COR-L47 (cell line): ENCODE measurements at regions not wholly inside any gene's neighbourhood (a gene's known extent, or its start where the extent isn't known, plus 50 kb on each side); places are given as distances from the start of the nearest gene placed in this dataset.
"Not testable (repeated sequence)": the region's sequence is repeated elsewhere in the genome, so short reads cannot be mapped to it uniquely, and the experiment has no call there.

Source experiments
- DNase-seq: peaks from one replicate; lab custom pipeline; 2025; lab: John Stamatoyannopoulos, UW

DNA sequence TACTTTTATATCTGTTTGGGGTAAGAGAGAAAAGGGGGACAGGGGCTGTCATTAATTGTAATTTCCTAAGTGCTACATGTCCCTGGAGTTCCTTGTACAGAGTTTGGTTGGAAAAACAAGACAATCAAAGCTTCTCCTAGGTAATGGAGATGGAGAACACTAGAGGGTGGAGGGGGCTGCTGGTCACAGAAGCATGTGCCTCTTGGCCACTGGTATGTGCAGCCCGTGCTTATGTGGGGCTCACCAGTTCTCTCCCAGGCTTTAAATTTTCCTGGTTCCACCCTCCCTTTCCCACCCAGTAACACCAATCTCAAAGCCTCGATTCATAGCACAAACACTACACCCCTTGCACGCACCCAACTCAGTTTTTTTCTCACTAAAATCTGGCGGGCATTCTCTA lies 165.6 kb downstream of the SAMD5 start:
- DNase-seq, result no peak

DNA sequence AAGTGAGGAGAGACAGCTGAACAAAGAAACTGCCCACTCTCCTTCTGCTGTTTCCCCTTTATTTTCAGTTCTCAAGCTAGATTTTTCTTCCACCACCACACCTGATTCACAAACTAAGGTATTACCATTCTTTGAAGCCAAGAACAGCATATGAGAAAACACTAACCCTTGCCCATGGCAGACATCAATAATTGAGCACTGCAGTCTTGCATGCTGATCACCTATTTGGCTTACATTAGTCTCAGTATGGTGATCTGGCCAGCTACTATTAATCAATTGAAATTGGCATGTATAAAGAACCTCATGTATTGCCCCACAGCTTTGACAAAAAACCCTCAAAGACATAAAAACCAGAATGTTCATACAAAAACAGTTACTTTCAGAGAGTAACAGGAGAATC lies 166.3 kb downstream of the SAMD5 start:
- DNase-seq, result no peak

DNA sequence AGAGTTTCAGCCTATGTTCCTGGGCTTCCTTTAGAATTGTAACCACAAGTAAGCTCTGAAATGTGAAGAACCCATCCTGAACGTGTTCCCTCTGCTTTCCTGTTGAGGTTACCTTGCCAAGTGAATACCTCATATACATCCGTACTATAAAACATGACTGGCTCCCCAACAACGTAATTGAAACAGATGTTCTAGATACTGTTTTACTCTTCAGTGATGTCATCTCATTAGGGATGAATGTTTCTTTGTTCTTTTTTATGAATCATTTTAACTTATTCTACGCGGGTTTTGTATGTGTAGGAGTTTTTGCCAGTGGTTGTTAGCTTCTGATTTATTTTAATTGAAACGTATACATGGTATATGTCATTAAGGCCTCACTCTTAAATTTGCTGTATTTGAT lies 166.8 kb downstream of the SAMD5 start:
- no peak for DNase-seq

DNA sequence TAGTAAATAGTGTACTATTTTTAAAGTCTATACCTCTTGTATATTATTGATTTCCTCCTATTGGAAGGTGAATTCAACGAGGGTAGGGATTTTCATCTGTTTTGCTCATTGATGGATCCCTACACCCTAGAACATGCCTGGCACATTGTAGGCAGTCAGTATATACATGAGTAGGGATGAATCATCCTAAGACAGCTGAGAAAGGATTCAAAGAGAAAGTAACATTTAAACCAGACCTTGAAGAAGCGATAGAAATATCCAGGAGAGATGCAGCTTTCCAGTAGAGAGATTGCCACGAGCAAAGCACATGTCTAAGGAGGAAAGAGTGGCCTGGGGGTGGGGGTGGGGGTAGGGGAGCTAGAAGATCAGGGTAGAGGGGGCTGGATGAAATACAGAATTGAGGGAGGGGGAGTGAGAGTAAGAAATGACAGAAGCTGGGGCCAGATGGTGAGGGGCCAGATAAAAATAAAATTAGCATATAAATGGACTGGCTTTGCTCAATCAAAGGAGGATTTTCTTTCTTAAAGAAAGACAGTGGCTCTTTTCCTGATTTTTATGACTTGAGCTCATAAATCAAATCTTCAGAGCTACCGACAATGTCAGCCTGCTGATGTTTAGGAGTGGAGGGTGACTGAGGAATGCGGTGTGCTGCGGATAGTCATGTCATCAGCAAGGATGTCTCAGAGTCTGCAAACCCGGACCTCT lies 168.2 kb downstream of the SAMD5 start:
- no peak for DNase-seq

DNA sequence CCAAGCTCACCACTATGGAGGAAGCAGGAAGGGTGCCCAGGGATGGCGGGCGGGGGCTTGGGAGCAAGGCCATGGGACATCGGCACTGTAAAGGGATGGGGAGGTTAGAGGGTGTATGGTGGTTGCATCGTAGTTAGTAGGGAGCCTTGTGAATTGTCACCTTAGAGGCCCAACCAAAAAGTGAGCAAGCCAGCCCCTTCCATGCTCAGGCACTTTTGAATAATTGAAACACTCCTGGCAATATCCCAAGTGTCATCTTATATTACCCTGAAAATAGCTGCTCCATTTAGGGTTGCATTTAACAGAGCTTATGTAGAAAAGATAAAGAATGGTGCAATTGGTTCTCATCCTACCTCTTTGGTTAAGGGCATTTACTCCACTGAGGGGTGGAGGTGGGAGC lies 169.2 kb downstream of the SAMD5 start:
- DNase-seq, result no peak

DNA sequence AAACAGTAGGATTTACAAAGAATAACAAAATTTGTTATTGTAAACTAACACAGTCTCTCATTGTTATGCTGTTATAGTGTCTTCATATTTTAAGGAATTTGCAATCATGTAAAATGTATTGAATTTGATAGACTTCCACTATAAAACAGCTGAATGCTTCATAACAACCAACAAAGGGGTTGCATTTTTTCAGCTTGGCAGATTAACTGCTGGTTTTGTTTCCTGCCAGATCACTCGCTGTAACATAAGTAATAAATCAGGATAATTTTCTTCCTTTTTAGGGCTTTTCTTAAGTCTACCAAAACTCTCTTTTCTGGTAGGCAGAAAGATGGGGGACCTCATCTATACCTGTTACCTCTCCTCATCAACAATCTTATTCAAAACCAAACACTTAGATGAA lies 169.8 kb downstream of the SAMD5 start:
- no peak for DNase-seq

DNA sequence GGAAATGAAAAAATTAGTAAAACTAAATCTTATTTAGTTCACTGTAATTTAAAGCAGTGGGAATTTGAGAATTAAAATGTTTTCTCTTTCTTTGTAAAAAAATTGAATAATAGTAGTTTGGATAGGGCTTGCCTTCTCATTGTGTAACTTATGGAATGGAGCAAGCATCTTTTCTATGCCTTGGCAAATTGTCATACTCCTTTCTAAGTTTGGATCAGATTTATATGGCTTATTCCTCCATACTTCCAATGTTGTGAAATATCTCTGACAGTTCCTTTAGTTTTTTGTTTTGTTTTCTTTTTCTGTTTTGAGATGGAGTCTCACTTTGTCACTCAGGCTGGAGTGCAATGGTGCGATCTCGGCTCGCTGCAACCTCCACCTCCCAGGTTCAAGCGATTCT lies 176.4 kb downstream of the SAMD5 start:
- DNase-seq, result no peak

DNA sequence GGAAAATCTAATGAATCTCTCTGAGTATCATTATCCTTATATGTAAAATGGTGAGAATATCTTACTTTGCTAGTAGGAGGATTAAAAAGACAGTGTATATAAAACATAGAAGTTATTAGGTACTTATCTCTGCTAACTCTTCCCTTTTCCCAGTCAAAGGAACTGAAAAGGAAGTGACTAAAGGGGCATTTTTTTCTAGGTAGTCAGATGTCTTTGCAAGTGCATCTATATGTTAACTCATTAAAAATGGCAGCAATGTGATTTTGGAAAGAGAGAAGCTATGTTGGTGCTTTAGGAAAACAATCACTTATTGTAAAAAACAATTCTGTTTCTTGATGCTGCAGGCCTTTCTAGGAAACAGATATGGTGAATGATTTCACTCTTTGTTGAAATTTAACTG lies 180.9 kb downstream of the SAMD5 start:
- no peak for DNase-seq

DNA sequence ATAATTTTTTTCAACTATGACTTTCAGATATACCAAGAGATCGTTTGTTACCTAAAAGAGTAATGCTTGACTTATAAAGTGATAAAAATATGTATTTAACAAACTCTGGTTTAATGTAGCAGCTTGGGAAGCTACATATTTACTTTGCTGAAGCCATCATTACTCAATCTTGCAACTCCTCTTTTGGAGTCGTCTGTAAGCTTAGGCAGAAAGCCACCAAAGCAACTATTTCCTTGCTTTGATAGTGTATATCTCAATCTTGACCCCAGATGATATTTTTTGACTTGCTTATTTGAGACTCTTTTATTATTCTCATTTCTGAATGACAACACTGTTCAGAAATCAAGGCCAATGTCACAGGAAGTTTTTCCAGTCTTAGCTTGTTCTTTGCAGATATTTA lies 183.0 kb downstream of the SAMD5 start:
- DNase-seq, result no peak

DNA sequence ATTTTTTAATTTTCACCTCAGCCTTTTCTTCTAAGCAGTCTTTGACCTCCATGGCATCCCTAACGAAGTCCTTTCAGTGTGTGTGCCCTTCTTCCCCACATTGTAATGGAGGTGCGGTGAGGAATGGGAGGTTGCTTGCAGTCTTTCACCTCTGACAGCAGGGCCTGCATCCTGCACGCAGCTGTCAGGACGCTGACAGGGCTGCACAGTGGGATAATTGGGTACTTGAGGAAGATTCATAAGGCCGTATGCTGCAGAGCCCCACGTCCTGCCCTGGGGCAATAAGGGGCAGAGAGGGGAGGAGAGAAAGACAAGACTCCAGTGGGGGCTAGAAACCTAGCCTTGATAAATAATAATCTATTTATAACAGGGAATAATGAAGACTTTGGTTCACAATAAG lies 184.7 kb downstream of the SAMD5 start:
- DNase-seq, result no peak

DNA sequence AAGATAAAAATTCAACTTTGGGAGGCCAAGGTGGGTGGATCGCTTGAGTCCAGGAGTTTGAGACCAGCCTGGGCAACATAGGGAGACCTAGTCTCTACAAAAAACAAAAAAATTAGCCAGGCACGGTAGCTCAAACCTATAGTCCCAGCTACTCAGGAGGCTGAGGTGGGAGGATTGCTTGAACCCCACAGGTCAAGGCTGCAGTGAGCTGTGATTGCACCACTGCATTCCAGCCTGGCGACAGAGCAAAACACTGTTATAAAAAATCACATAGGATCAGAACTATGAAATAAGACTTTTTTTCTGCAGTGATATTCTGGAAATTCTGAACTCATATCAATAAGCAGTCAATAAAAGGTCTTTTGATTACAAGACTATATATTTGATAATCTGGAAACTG lies 186.1 kb downstream of the SAMD5 start:
- DNase-seq, result not testable (repeated sequence)

DNA sequence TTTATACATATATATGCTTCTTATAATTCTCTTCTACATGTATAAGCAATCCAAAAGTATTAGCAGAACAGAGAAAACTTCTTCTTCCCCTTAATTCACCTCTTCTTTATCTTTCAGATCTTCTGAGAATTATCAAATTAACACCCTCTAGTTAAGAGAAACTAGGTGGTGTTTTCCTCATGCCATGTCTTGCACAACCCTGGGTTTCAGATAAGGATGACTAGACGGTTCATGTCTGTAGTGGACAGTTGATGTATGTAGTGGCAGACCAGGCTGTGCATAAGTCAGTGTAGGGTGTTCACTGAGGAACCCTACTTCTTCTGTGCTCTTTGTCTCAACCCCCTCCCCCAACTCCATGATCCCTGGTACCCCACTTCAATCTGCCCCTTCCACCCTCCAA lies 187.3 kb downstream of the SAMD5 start:
- no peak for DNase-seq

DNA sequence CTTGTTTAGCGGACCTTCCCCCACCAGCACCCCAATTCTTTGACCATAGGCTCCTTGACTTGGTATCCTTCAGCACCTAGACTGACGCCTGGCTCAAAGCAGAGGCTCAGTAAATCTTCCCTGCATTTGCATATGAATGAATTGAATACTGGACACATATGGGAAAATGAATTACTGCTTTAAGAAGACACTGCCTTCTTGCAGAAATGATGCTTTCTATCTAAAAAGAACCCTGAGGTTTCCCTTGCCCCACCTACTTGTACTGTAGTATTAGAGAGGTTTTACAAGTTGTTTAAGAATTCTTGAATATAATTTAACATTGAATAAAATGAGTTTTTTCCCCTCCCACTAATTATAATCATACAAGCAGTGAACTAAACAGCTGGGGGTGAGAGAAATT lies 190.7 kb downstream of the SAMD5 start:
- no peak for DNase-seq

DNA sequence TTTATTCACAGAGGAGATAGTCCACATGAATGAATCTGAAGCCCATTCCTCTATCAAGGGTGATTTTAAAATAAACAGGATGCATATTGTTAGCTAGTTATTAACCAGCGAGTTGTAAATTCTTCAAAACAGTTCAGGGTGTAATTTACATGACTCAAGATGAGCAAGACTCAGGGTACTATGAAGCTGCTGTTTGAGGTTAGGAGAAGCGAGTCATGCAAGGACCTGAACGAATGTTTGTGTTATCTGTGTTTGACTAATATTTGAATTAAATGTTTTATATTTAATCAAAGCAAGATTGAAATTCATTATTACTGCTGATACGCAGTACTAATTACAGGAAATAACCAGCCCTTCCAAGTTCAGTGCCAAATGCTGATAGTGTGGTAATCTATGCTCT lies 191.1 kb downstream of the SAMD5 start:
- no peak for DNase-seq

DNA sequence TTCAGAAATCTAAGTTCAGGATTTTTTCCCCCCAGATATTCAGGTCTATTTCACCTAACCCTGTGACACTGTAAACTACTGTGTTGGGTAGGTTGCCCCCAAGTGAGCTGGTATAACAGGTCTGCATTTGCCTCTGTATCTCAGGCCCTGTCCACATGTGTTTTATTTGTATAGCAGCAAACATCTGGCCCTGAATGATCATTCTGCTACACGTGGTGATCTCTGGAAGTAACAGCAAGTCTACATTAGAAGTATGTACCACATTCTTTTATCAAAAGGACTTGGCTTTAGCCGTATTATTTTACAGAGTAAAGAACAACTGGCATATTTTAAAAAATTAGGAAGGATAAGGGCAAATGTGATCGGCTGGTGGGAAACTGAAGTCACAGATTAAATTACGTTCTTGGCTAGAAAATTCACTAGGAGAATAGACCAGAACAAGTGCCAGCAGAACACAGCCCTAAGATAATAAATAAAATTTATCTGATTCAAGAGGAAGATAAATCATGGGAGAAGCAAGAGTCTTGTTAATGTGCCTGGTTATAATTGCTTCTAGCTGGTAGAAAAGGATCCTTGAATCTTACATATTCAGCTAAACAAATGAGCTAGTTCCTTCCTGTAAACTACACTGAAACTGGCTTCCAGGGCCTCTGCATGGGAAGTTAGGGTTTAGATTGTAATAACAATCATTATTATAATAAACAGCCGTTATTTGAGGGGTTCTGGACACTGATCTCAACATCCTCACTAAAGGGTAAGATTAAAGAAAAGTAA lies 192.1 kb downstream of the SAMD5 start:
- DNase-seq, result no peak

DNA sequence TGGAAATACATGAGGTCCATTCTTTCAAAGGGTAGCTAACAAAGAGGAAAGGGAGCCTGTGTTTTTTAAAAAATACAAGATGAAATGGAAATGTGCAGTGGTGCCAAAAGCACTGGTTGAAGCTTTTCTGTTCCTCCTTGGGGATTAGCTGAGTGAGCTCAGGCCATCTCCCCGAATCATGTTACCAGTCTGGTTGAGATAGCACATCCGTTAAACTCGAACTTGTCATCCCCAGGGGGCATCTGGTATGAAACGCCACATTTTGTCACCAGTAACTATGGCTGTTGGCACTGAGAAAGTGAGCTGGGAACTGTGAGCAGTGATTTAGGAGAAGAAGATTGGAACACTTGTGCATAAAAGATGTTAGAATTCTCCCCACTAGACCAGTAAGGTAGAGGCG lies 196.2 kb downstream of the SAMD5 start:
- no peak for DNase-seq

DNA sequence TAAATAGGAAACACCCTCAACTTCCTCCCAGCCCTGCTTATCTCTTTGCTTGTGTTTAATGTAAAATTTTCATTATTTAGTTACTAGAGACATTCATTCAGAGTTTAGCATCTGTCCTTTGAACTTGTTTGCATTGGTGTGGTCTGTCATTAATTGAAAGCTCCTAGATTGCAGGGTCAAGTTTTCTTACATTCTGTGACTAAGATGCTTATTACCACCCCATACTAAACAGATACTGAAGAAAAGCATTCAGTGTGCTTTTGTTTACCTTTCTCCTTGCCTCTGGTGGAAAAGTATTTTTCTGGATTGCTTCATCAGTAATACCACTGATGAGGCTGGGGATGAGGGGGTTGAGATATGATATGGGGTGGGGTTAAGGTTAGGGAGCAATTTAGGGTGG lies 199.0 kb downstream of the SAMD5 start:
- no peak for DNase-seq

DNA sequence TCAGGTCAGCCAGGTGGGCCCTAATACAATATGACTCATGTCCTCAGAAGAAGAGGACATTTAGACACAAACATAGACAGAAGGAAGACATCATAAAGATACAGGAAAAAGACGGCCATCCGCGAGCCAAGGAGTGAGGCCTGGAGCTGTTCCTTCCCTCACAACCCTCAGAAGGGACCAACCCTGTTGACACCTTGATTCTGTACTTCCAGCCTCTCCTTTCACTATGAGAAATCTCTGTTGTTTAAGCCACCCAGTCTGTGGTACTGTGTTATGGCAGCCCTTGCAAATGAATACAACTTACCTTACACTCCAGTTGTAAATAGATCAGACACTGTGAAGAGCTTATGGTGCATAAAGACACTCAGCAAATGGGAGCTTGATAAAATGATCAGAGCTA lies 199.7 kb downstream of the SAMD5 start:
- no peak for DNase-seq

DNA sequence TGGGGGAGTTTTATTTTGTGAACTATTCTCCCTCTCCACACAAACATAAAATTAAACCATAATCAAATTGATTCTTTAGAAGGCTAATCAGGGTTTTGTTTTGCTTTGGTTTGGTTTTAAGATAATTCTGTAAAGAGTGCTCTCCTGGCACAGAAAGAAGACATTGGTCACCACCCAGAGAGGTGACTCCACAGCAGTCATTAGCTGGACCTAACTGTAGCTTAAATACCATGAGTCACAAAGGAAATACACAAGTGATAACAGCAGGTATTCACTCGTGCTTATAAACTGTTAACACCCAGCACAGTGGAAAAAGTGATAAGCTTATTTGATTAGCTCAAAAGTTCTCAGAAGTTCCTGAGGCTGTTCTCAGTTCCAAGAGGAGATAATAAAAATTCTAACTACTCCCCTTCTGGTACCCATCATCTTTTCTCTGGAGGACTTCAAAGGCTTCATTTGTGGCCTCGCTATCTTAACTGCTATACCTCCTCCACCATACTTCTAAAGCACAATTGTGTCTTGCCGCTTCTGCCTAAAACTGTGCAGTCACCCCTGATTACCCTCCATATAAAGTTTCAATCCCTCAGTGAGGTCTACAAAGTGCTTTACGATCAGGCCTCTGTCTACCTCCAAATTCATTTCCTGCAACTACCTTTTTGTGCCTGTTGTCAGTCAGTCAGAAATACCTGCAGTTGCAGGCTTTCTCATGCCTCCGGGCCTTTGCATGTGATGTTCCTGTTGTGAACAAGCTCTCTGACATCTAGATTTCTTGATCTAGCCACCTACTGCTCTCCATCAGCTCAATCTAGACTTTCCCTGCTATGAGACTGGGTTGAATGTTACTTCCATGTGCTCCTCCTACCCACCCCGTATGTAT lies 201.1 kb downstream of the SAMD5 start:
- DNase-seq, result no peak

DNA sequence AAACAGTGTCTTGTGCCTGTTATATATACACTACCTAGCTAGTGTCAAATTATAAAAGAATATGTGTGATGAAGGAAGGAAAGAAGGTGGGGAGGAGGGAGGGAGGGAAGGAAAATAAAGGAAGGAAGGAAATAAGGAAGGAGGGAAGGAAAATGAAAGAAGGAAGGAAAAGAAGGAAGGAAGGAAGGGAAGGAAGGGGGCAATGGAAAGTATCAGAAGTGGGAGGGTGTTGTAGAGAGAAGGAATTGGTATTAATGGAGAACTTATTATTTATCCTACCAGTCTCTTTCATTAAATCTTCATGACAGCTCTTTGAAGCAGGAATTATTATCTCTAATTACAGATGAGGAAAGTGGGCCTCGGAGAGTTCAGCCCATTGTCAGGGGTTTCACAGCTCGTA lies 202.4 kb downstream of the SAMD5 start:
- DNase-seq, result no peak

DNA sequence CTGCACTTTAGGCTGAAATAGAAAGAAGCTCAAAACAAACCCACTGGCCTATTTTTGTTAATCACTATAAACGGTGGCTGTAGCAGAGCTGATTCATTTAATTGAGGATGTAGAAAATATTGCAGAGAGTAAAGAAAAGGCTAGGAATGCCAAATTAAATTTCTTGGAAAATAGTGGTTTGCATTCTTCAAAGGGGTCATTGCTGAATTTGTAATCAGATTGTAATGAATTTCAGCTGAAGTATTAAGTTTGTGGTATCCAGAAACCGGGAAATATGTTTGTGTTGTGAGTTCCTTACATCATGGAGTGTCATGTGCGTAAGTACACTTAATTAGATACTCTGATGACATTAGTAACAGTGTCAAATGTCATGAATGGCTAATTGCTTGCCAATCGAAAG lies 203.0 kb downstream of the SAMD5 start:
- no peak for DNase-seq

DNA sequence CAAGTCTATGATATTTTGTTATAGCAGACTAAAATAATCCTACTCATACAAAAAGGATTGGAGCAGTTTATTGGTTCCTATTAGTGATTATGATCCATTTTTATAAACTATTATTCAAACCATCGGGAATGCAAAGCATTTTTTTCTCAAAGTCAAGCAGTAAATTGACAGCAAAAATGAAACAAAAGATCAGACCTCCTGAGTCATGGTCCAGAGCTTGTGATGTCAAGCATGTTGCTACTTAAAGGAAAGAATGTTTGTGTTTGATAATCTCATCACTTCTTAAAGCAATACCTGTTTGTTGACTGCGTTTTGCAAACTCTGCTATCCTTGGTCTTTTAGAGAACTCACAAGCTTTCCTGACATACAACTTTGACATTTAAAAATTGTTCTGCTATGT lies 204.4 kb downstream of the SAMD5 start:
- DNase-seq, result no peak

DNA sequence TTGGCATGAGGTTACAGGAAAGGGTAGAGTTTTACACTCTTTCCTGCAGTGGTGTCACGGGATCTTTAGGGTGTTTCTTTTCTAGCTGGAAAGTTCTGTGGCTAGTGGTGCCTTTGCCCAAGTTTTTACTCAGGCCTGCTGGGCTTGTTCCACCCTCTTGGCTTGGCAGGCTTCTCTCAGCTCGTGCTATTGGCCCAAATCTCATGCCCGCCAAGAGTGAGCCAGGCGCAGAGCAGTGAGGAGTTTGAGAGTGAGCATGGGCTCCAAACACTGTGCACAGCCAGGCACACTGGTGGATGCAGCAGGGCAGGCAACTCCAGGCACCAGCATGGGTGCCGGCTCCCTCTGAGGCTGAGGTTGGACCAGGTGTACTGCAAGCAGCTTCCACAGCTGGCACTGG lies 206.5 kb downstream of the SAMD5 start:
- no peak for DNase-seq
